ENCODE measurements at regions not wholly inside any gene's neighbourhood (a gene's known extent, or its start where the extent isn't known, plus 50 kb on each side); places are given as distances from the start of the nearest gene placed in this dataset.

- Histone ChIP-seq H3K79me1 (ENCODE audit: low read length) (no peaks in the 10 kb centered on the region), H2BK5ac (ENCODE audit: low read depth, low read length, poor library complexity) (no peak overlapping the region), H3K9ac (ENCODE audit: low read length) (no peak overlapping the region), H4K12ac (ENCODE audit: low read depth, low read length) (no peak overlapping the region), H3K4me2 (ENCODE audit: low read length) (no peak overlapping the region), H3K9me3 (ENCODE audit: insufficient read depth, low read depth, low read length) (no peaks in the 10 kb centered on the region), H3K27me3 (ENCODE audit: insufficient read depth, low read length) (no peaks in the 10 kb centered on the region), H2BK120ac (ENCODE audit: insufficient read depth, low read length, poor library complexity) (no peak overlapping the region), H3K23ac (ENCODE audit: low read length) (no peak overlapping the region), H4K8ac (ENCODE audit: low read depth, low read length) (no peak overlapping the region), H3K79me2 (ENCODE audit: control insufficient read depth, insufficient read depth, low read length, poor library complexity) (no peaks in the 10 kb centered on the region), H2AK5ac (ENCODE audit: low read length) (no peak overlapping the region), H3K27ac (ENCODE audit: low read depth, low read length) (no peak overlapping the region), H3K36me3 (ENCODE audit: control insufficient read depth in 1 of 2, insufficient read depth in 2 of 2, low read length in 2 of 2) (no peaks in the 10 kb centered on the region), H3K14ac (ENCODE audit: low read length) (no peak overlapping the region), H3K4me1 (ENCODE audit: control insufficient read depth in 1 of 2, insufficient read depth in 2 of 2, low read length in 2 of 2) (no peaks in the 10 kb centered on the region), H4K91ac (ENCODE audit: low read depth, low read length) (no peak overlapping the region), H2BK12ac (ENCODE audit: low read length) (no peak overlapping the region), H3K18ac (ENCODE audit: low read length) (no peak overlapping the region), H2AFZ (ENCODE audit: insufficient read depth, low read length, poor library complexity) (no peak overlapping the region), H3K4me3 (ENCODE audit: low read depth, low read length) (no peak overlapping the region), H3K4ac (ENCODE audit: low read depth, low read length) (no peak overlapping the region)
- WGBS (ENCODE audit: extremely low coverage, insufficient coverage, insufficient read length): no CpG with 5 or more reads among the region's 1 CpG
- no peak for DNase-seq
Observed at GRCh38 chr14:27267876-27268275, 670.0 kb upstream of the NOVA1 start.

GRCh38 chr14:27270716-27271115 lies 672.9 kb upstream of the NOVA1 start:
- H3K23ac ChIP-seq (ENCODE audit: low read length): no peak overlapping the region
- DNase-seq: no peak
- H4K8ac ChIP-seq (ENCODE audit: low read depth, low read length): no peak overlapping the region
- H3K27ac ChIP-seq (ENCODE audit: low read depth, low read length): no peak overlapping the region
- H2AK5ac ChIP-seq (ENCODE audit: low read length): no peak overlapping the region
- no peak overlapping the region for H2BK5ac ChIP-seq (ENCODE audit: low read depth, low read length, poor library complexity)
- H4K12ac ChIP-seq (ENCODE audit: low read depth, low read length): no peak overlapping the region
- no peak overlapping the region for H3K14ac ChIP-seq (ENCODE audit: low read length)
- no peak overlapping the region for H3K4ac ChIP-seq (ENCODE audit: low read depth, low read length)
- no peak overlapping the region for H4K91ac ChIP-seq (ENCODE audit: low read depth, low read length)
- no peak overlapping the region for H3K4me3 ChIP-seq (ENCODE audit: low read depth, low read length)
- no peak overlapping the region for H2BK12ac ChIP-seq (ENCODE audit: low read length)
- H3K36me3 ChIP-seq (ENCODE audit: control insufficient read depth in 1 of 2, insufficient read depth in 2 of 2, low read length in 2 of 2): no peaks in the 10 kb centered on the region
- H3K9ac ChIP-seq (ENCODE audit: low read length): no peak overlapping the region
- H3K79me1 ChIP-seq (ENCODE audit: low read length): no peaks in the 10 kb centered on the region
- no peak overlapping the region for H2BK120ac ChIP-seq (ENCODE audit: insufficient read depth, low read length, poor library complexity)
- H3K4me1 ChIP-seq (ENCODE audit: control insufficient read depth in 1 of 2, insufficient read depth in 2 of 2, low read length in 2 of 2): no peaks in the 10 kb centered on the region
- no peak overlapping the region for H3K4me2 ChIP-seq (ENCODE audit: low read length)
- no peaks in the 10 kb centered on the region for H3K9me3 ChIP-seq (ENCODE audit: insufficient read depth, low read depth, low read length)
- H3K18ac ChIP-seq (ENCODE audit: low read length): no peak overlapping the region
- no CpG with 5 or more reads among the region's 6 CpGs for WGBS (ENCODE audit: extremely low coverage, insufficient coverage, insufficient read length)
- no peaks in the 10 kb centered on the region for H3K27me3 ChIP-seq (ENCODE audit: insufficient read depth, low read length)
- no peak overlapping the region for H2AFZ ChIP-seq (ENCODE audit: insufficient read depth, low read length, poor library complexity)
- H3K79me2 ChIP-seq (ENCODE audit: control insufficient read depth, insufficient read depth, low read length, poor library complexity): no peaks in the 10 kb centered on the region

GRCh38 chr14:27278341-27278740 lies 680.5 kb upstream of the NOVA1 start:
- H3K36me3 ChIP-seq (ENCODE audit: control insufficient read depth in 1 of 2, insufficient read depth in 2 of 2, low read length in 2 of 2): no peaks in the 10 kb centered on the region
- WGBS (ENCODE audit: extremely low coverage, insufficient coverage, insufficient read length): no CpG with 5 or more reads among the region's 2 CpGs
- no peak overlapping the region for H2AK5ac ChIP-seq (ENCODE audit: low read length)
- H3K4ac ChIP-seq (ENCODE audit: low read depth, low read length): no peak overlapping the region
- no peaks in the 10 kb centered on the region for H3K27me3 ChIP-seq (ENCODE audit: insufficient read depth, low read length)
- H3K4me2 ChIP-seq (ENCODE audit: low read length): no peak overlapping the region
- no peaks in the 10 kb centered on the region for H3K4me1 ChIP-seq (ENCODE audit: control insufficient read depth in 1 of 2, insufficient read depth in 2 of 2, low read length in 2 of 2)
- no peak overlapping the region for H3K4me3 ChIP-seq (ENCODE audit: low read depth, low read length)
- no peak overlapping the region for H4K91ac ChIP-seq (ENCODE audit: low read depth, low read length)
- no peaks in the 10 kb centered on the region for H3K9me3 ChIP-seq (ENCODE audit: insufficient read depth, low read depth, low read length)
- H4K8ac ChIP-seq (ENCODE audit: low read depth, low read length): no peak overlapping the region
- no peak for DNase-seq
- H2AFZ ChIP-seq (ENCODE audit: insufficient read depth, low read length, poor library complexity): no peak overlapping the region
- no peak overlapping the region for H2BK120ac ChIP-seq (ENCODE audit: insufficient read depth, low read length, poor library complexity)
- no peak overlapping the region for H4K12ac ChIP-seq (ENCODE audit: low read depth, low read length)
- no peak overlapping the region for H2BK12ac ChIP-seq (ENCODE audit: low read length)
- no peak overlapping the region for H2BK5ac ChIP-seq (ENCODE audit: low read depth, low read length, poor library complexity)
- no peaks in the 10 kb centered on the region for H3K79me2 ChIP-seq (ENCODE audit: control insufficient read depth, insufficient read depth, low read length, poor library complexity)
- H3K79me1 ChIP-seq (ENCODE audit: low read length): no peaks in the 10 kb centered on the region
- H3K23ac ChIP-seq (ENCODE audit: low read length): no peak overlapping the region
- H3K18ac ChIP-seq (ENCODE audit: low read length): no peak overlapping the region
- no peak overlapping the region for H3K27ac ChIP-seq (ENCODE audit: low read depth, low read length)
- H3K9ac ChIP-seq (ENCODE audit: low read length): no peak overlapping the region
- H3K14ac ChIP-seq (ENCODE audit: low read length): no peak overlapping the region

GRCh38 chr14:27305441-27305945 lies 707.7 kb upstream of the NOVA1 start:
- no peaks in the 10 kb centered on the region for H3K36me3 ChIP-seq (ENCODE audit: control insufficient read depth in 1 of 2, insufficient read depth in 2 of 2, low read length in 2 of 2)
- H2BK12ac ChIP-seq (ENCODE audit: low read length): no peak overlapping the region
- no peak for DNase-seq
- no peak overlapping the region for H4K8ac ChIP-seq (ENCODE audit: low read depth, low read length)
- no peak overlapping the region for H3K4ac ChIP-seq (ENCODE audit: low read depth, low read length)
- no peak overlapping the region for H2AK5ac ChIP-seq (ENCODE audit: low read length)
- no peak overlapping the region for H2BK120ac ChIP-seq (ENCODE audit: insufficient read depth, low read length, poor library complexity)
- no peak overlapping the region for H4K91ac ChIP-seq (ENCODE audit: low read depth, low read length)
- no peak overlapping the region for H3K14ac ChIP-seq (ENCODE audit: low read length)
- H2AFZ ChIP-seq (ENCODE audit: insufficient read depth, low read length, poor library complexity): no peak overlapping the region
- H2BK5ac ChIP-seq (ENCODE audit: low read depth, low read length, poor library complexity): no peak overlapping the region
- no peak overlapping the region for H3K27ac ChIP-seq (ENCODE audit: low read depth, low read length)
- H3K4me1 ChIP-seq (ENCODE audit: control insufficient read depth in 1 of 2, insufficient read depth in 2 of 2, low read length in 2 of 2): no peaks in the 10 kb centered on the region
- H3K9me3 ChIP-seq (ENCODE audit: insufficient read depth, low read depth, low read length): no peaks in the 10 kb centered on the region
- no peak overlapping the region for H3K4me3 ChIP-seq (ENCODE audit: low read depth, low read length)
- H3K79me2 ChIP-seq (ENCODE audit: control insufficient read depth, insufficient read depth, low read length, poor library complexity): no peaks in the 10 kb centered on the region
- no peak overlapping the region for H3K9ac ChIP-seq (ENCODE audit: low read length)
- no peak overlapping the region for H4K12ac ChIP-seq (ENCODE audit: low read depth, low read length)
- no peak overlapping the region for H3K23ac ChIP-seq (ENCODE audit: low read length)
- no peak overlapping the region for H3K4me2 ChIP-seq (ENCODE audit: low read length)
- no peaks in the 10 kb centered on the region for H3K27me3 ChIP-seq (ENCODE audit: insufficient read depth, low read length)
- H3K79me1 ChIP-seq (ENCODE audit: low read length): no peaks in the 10 kb centered on the region
- H3K18ac ChIP-seq (ENCODE audit: low read length): no peak overlapping the region
